IMR-90 (cell line): ENCODE measurements at regions not wholly inside any gene's neighbourhood (a gene's known extent, or its start where the extent isn't known, plus 50 kb on each side); places are given as distances from the start of the nearest gene placed in this dataset.
"Not testable (repeated sequence)": the region's sequence is repeated elsewhere in the genome, so short reads cannot be mapped to it uniquely, and the experiment has no call there.

Experiments
- ATAC-seq: fragments of 200-7000 bp; cut with Tn5 transposase; 2 replicates; pipeline ENCODE4 v1.9.1; 2020; ENCODE audit warnings: low read depth, mild to moderate bottlenecking, moderate library complexity
- BruUV-seq: library from RNA; stranded (reverse); fragments of 400-500 nt; replicated peaks from 2 replicates; lab custom pipeline; 2021; lab: Mats Ljungman, UMichigan
- CTCF ChIA-PET: fragments of 300-600 bp; formaldehyde crosslinking; extraction: SDS; loops from one replicate; lab custom pipeline; 2021; ENCODE audit warnings: antibody characterized with exemption; lab: Yijun Ruan, JAX
- POLR2A ChIA-PET: fragments of 300-600 bp; sonication (Branson Sonifier 250); formaldehyde crosslinking; loops from one replicate; lab custom pipeline; 2022; ENCODE audit warnings: antibody characterized with exemption; ENCODE audit not compliant: unreplicated experiment; lab: Charles Lee
- DNase-seq: peaks from one replicate; pipeline ENCODE4 v3.0.0; 2013
- H2AFZ ChIP-seq: replicated peaks from 2 replicates; pipeline ENCODE3; 2013; ENCODE audit warnings: low read length, mild to moderate bottlenecking; ENCODE audit not compliant: poor library complexity
- H2AK5ac ChIP-seq: 2 replicates; pipeline ENCODE4 v1.6.1; 2013; ENCODE audit warnings: low read depth, low read length, inconsistent platforms
- H2AK9ac ChIP-seq: replicated peaks from 2 replicates; pipeline ENCODE3; 2013; ENCODE audit warnings: mild to moderate bottlenecking, low read depth, low read length, moderate library complexity; ENCODE audit not compliant: poor library complexity
- H2BK120ac ChIP-seq: 2 replicates; pipeline ENCODE4 v1.6.1; 2013; ENCODE audit warnings: low read depth, low read length, inconsistent platforms
- H2BK15ac ChIP-seq: 3 replicates; pipeline ENCODE4 v1.6.1; 2013; ENCODE audit warnings: low read depth, low read length, inconsistent platforms
- H2BK20ac ChIP-seq: 2 replicates; pipeline ENCODE4 v1.6.1; 2013; ENCODE audit warnings: low read depth, mild to moderate bottlenecking, inconsistent platforms, low read length, moderate library complexity
- H2BK5ac ChIP-seq: 2 replicates; pipeline ENCODE4 v1.6.1; 2013; ENCODE audit warnings: mild to moderate bottlenecking, low read depth, low read length, inconsistent platforms; ENCODE audit not compliant: poor library complexity, severe bottlenecking
- H3K14ac ChIP-seq: replicated peaks from 2 replicates; pipeline ENCODE4 v1.6.1; 2013; ENCODE audit warnings: low read depth, low read length, inconsistent platforms
- H3K18ac ChIP-seq: 2 replicates; pipeline ENCODE4 v1.6.1; 2013; ENCODE audit warnings: low read depth, low read length, control low read depth
- H3K23ac ChIP-seq: 2 replicates; pipeline ENCODE4 v1.6.1; 2013; ENCODE audit warnings: low read depth, low read length, inconsistent platforms
- H3K27ac ChIP-seq: 2 replicates; pipeline ENCODE4 v1.5.1; 2013; ENCODE audit warnings: mild to moderate bottlenecking, control low read depth, low read length; ENCODE audit not compliant: insufficient read depth
- H3K27me3 ChIP-seq: 2 replicates; pipeline ENCODE4 v1.6.1; 2013; ENCODE audit warnings: low read length; ENCODE audit not compliant: control insufficient read depth, insufficient read depth
- H3K36me3 ChIP-seq: 2 replicates; pipeline ENCODE4 v1.6.1; 2013; ENCODE audit warnings: low read length, mixed read lengths; ENCODE audit not compliant: control insufficient read depth, insufficient read depth
- H3K4ac ChIP-seq: 2 replicates; pipeline ENCODE4 v1.6.1; 2013; ENCODE audit warnings: low read depth, low read length, inconsistent platforms
- H3K4me1 ChIP-seq: 2 replicates; pipeline ENCODE4 v1.6.1; 2013; ENCODE audit warnings: low read length, mixed read lengths; ENCODE audit not compliant: control insufficient read depth, insufficient read depth
- H3K4me2 ChIP-seq: 2 replicates; pipeline ENCODE4 v1.6.1; 2013; ENCODE audit warnings: low read depth, mild to moderate bottlenecking, control low read depth, low read length, moderate library complexity
- H3K4me3 ChIP-seq: 2 replicates; pipeline ENCODE4 v1.5.1; 2013; ENCODE audit warnings: low read depth, mild to moderate bottlenecking, control low read depth, low read length, moderate library complexity; ENCODE audit not compliant: insufficient read depth
- H3K56ac ChIP-seq: 2 replicates; pipeline ENCODE4 v1.6.1; 2013; ENCODE audit warnings: low read length, inconsistent platforms; ENCODE audit not compliant: insufficient read depth; ENCODE audit errors: extremely low read depth
- H3K79me1 ChIP-seq, 2 experiments: 2 replicates each; pipeline ENCODE4 v1.6.1; 2013; ENCODE audit warnings: low read length in 2 of 2, inconsistent platforms in 1 of 2, low read depth in 1 of 2
- H3K9ac ChIP-seq: 2 replicates; pipeline ENCODE4 v1.6.1; 2013; ENCODE audit warnings: low read depth, low read length, control low read depth
- H3K9me1 ChIP-seq: 2 replicates; pipeline ENCODE4 v1.6.1; 2013; ENCODE audit warnings: low read length, inconsistent platforms; ENCODE audit not compliant: insufficient read depth
- H3K9me3 ChIP-seq: 2 replicates; pipeline ENCODE4 v1.6.1; 2013; ENCODE audit warnings: low read length; ENCODE audit not compliant: control insufficient read depth, insufficient read depth
- H4K20me1 ChIP-seq: 2 replicates; pipeline ENCODE4 v1.6.1; 2013; ENCODE audit warnings: low read length, inconsistent platforms; ENCODE audit not compliant: insufficient read depth
- H4K5ac ChIP-seq: 2 replicates; pipeline ENCODE4 v1.6.1; 2013; ENCODE audit warnings: mild to moderate bottlenecking, low read depth, low read length, control low read depth
- H4K8ac ChIP-seq, 2 experiments: 2 replicates each; pipeline ENCODE4 v1.6.1; 2013; ENCODE audit warnings: low read depth in 2 of 2, low read length in 2 of 2, control low read depth in 1 of 2, inconsistent platforms in 1 of 2
- H4K91ac ChIP-seq: 2 replicates; pipeline ENCODE4 v1.6.1; 2013; ENCODE audit warnings: low read depth, low read length, inconsistent platforms; ENCODE audit not compliant: insufficient read depth
- WGBS, 2 experiments: methylation state at CpG; one replicate each; pipeline versions ENCODE4 v1.1.5 to v1.1.7; 2013; ENCODE audit warnings: missing lambda C conversion rate in 2 of 2; ENCODE audit not compliant: insufficient read length in 1 of 2; ENCODE audit errors: extremely low coverage in 2 of 2; 5-methylcytosine and 5-hydroxymethylcytosine counted together
- dilution Hi-C: fragments of 300-500 bp; cut with HindIII; formaldehyde crosslinking; loops from one replicate; pipeline ENCODE4 v1.14.3; 2018; ENCODE audit warnings: low sequenced_read_pairs; ENCODE audit not compliant: unreplicated experiment
- in situ Hi-C: fragments of 300-500 bp; cut with MboI; formaldehyde crosslinking; loops from 3 replicates; pipeline ENCODE4 v1.14.3; 2019; ENCODE audit warnings: low sequenced_read_pairs, inconsistent platforms, mixed read lengths
- intact Hi-C: fragments of 100-400 bp; cut with micrococcal nuclease; formaldehyde crosslinking; loops from 2 replicates; pipeline ENCODE4 v1.10.0; 2022

- H3K36me3 ChIP-seq, H3K4me1 ChIP-seq, H2AFZ ChIP-seq, H3K79me1 ChIP-seq, H4K20me1 ChIP-seq, intact Hi-C loops, H3K14ac ChIP-seq, in situ Hi-C loops, POLR2A ChIA-PET, H4K5ac ChIP-seq, H3K27ac ChIP-seq, H3K18ac ChIP-seq, H3K4me3 ChIP-seq, H2BK20ac ChIP-seq, H3K4ac ChIP-seq, H4K91ac ChIP-seq, DNase-seq, H2AK5ac ChIP-seq, CTCF ChIA-PET, BruUV-seq, H2BK15ac ChIP-seq, H4K8ac ChIP-seq, H3K9me3 ChIP-seq, H3K23ac ChIP-seq, H2AK9ac ChIP-seq, H3K9ac ChIP-seq, ATAC-seq, H2BK120ac ChIP-seq, H3K56ac ChIP-seq, H3K9me1 ChIP-seq, H3K27me3 ChIP-seq, H3K4me2 ChIP-seq, dilution Hi-C loops: not testable (repeated sequence)
- no CpG with 5 or more reads among the region's 5 CpGs for WGBS, 2 experiments
- H2BK5ac ChIP-seq, result peak overlapping the region; percentile 36
Measured at GRCh38 chr9:63344408-63344807, 1940.6 kb downstream of the FOXD4L5 start.

GRCh38 chr9:63342528-63342927, 1942.5 kb downstream of the FOXD4L5 start:
- H3K9me1 ChIP-seq, H3K4me3 ChIP-seq, H3K27me3 ChIP-seq, H3K4me2 ChIP-seq, H2AK9ac ChIP-seq, H2AFZ ChIP-seq, H2BK15ac ChIP-seq, H4K20me1 ChIP-seq, H3K36me3 ChIP-seq, POLR2A ChIA-PET, H3K9me3 ChIP-seq, in situ Hi-C loops, H3K4me1 ChIP-seq, H3K79me1 ChIP-seq, CTCF ChIA-PET, dilution Hi-C loops, intact Hi-C loops, ATAC-seq, BruUV-seq: not testable (repeated sequence)
- Histone ChIP-seq H2BK120ac (peak overlapping the region; percentile 94), H2BK20ac (peak overlapping the region; percentile 82; the same call in 1 of the 2 replicates), H4K5ac (peak overlapping the region; percentile 57; the same call in 1 of the 2 replicates), H2AK5ac (peak overlapping the region; percentile 51; the same call in 1 of the 2 replicates), H3K56ac (peak overlapping the region; percentile 43; the same call in 1 of the 2 replicates), H3K27ac (peak overlapping the region; percentile 57; the same call in 1 of the 2 replicates), H4K8ac (peak overlapping the region in 1 of 2 experiments; percentile 74; a peak in 2 of 4 replicates), H2BK5ac (peak overlapping the region; percentile 94), H3K9ac (peak overlapping the region; percentile 19; the same call in 1 of the 2 replicates), H3K4ac (peak overlapping the region; percentile 86; the same call in 1 of the 2 replicates), H3K14ac (0 out of 2 replicates have a peak overlapping the region, but pooled peaks have one; percentile 59), H3K23ac (peak overlapping the region; percentile 94; the same call in 1 of the 2 replicates), H4K91ac (0 out of 2 replicates have a peak overlapping the region, but pooled peaks have one; percentile 84), H3K18ac (peak overlapping the region; percentile 71; the same call in 1 of the 2 replicates)
- no CpG with 5 or more reads among the region's 4 CpGs for WGBS, 2 experiments
- peak; percentile 35 for DNase-seq
